ENCODE measurements at regions not wholly inside any gene's neighbourhood (a gene's known extent, or its start where the extent isn't known, plus 50 kb on each side); places are given as distances from the start of the nearest gene placed in this dataset.
"Not testable (repeated sequence)": the region's sequence is repeated elsewhere in the genome, so short reads cannot be mapped to it uniquely, and the experiment has no call there.

DNA sequence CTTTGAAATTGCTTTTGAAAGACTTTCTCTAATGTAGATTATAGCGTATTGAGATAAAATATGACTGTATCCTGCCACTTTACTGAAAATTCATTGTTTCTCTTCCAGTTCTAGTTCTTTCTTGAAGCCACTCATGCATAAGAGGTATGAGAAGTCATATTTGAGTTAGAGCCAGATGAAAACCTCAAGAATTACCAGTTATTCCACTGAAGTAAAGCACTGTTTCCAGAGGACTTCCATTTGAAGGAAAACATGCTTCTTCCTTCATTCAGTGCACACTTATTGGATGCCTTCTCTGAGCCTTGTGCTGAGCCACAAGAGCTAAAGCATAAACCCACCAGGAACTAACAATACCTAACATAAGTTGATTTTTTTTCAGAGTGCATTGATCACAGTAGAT is 513.4 kb downstream of the ZNF385D start:
- no peak for DNase-seq

GRCh38 chr3:21235491-21235890 is 515.5 kb downstream of the ZNF385D start:
- no peak for DNase-seq

DNA sequence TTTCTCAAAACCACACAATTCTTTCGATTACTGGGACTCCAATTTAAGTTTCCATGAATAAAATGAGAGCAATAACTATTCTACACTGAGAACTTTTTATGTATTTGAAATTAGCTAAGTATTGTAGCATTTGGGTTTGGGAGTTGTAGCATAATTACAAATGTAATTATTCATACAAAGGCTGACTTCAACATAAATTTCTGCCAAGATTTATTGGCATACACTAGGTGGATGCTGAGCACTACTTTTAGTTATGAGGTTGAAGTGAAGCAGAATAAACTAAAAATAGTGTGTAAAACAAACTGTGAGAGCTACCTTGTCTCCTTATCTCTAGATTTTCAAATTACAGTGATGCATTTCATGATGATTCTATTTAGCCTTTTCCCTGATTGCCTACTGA is 516.1 kb downstream of the ZNF385D start:
- no peak for DNase-seq

- DNase-seq = no peak
These were observed 521.4 kb downstream of the ZNF385D start for GRCh38 chr3:21229426-21230135.

GRCh38 chr3:21226086-21226485 is 524.9 kb downstream of the ZNF385D start:
- DNase-seq = no peak

DNA sequence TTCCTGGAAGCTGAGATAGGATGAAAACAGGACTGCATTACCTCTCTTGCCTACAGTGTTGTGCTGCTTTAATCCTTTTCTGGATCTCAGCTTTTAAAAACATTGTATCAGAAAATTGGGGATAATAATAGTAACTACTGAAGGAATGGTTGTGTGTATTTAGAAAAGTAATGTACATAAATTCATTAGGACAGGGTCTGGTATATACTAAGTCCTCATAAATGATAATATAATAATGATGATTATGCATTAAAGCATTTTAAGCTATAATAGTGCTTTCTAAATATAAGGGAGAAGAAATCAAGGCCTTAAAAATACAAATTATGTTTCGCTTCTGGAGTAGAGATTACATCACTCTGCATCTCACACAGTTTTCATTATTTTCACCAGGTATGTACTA is 530.1 kb downstream of the ZNF385D start:
- no peak for DNase-seq

DNA sequence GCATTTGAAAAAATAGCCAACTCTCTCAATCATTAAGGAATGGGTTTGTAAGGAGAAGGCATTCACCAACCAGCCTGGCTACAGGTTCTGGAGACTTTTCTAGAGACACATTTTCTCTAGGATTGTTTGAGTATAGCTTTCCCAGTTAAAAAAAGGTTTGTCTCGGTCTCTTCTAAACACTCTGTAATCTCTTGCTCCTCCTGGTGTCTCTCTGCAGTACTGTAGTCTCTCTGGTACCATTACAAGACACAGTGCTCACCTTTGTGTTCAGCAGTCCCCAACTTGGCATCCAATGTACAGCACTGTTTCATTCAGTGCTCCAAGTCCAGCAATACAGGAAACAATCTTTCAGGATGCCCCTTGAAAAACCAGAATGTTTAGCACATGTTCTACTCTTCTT is 534.4 kb downstream of the ZNF385D start:
- no peak for DNase-seq

GRCh38 chr3:21204122-21204521 is 546.9 kb downstream of the ZNF385D start:
- DNase-seq = not testable (repeated sequence)

DNA sequence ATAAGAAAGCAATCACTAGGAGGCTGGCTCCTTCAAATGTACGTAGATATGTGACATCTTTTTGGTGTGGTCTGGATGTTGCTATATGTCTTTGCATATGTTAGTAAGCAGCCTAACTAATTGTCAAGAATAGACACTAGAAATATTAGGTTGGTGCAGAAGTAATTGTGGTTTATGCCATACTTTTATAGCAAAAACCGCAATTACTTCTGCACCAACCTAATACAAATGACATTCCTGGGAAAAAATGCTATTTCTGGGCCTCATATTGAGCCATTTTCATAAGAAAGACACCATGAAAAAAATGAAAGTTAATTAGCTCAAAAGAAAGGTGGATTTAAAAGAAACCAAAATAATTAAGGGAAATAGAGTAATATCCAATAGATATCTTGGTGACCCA is 555.8 kb downstream of the ZNF385D start:
- DNase-seq = no peak

DNA sequence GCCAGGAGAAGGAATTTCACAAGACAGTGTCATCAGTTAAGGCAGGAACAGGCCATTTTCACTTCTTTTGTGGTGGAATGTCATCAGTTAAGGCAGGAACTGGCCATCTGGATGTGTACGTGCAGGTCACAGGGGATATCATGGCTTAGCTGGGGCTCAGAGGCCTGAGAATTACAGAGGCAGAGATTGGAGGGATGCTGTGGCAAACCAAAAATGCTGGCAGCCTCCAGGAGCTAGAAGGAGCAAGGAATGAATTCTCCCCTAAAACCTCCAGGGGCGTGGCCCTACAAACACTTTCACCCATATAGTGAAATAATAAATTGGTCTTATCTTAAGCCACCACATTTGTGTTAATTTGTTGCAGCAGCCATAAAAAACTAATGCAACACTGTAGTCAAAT is 557.0 kb downstream of the ZNF385D start:
- not testable (repeated sequence) for DNase-seq

GRCh38 chr3:21188459-21188858 is 562.6 kb downstream of the ZNF385D start:
- no peak for DNase-seq

GRCh38 chr3:21185816-21186314 is 565.1 kb downstream of the ZNF385D start:
- no peak for DNase-seq

DNA sequence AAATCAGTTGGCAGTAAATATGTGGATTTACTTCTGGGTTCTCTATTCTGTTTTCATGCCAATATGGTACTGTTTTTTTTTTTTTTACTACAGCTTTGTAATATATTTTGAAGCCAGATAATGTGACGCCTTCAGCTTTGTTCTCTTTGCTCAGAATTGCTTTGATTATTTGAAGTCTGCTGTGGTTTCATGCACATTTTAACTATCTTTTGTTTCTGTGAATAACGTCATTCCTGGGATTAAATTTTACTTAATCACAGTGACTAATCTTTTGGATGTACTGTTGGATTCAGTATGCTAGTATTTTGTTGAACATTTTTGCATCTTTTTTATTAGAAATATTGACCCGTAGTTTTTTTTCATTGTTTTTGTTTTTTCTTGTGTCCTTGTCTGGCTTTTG is 576.5 kb downstream of the ZNF385D start:
- no peak for DNase-seq

DNA sequence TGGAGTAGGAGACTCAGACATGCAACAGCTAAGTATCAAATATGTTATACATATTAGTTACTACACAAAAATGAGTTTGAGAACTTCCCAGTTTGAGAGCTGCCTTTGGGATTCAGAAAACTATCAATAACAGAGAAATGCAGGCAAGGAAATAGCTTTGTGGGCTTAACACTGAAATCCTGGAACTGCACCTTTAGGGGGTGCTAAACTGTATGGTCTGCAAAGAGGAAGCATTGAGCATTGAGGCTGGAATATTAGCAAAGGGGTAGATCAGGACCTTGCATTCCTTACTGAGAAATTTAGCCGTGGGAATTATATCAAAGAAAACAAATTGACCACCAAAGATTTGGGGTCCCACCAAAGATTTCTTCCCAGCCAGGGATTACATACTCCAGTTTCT is 580.0 kb downstream of the ZNF385D start:
- no peak for DNase-seq

- no peak for DNase-seq
These were observed 581.1 kb downstream of the ZNF385D start for GRCh38 chr3:21169948-21170347.

DNA sequence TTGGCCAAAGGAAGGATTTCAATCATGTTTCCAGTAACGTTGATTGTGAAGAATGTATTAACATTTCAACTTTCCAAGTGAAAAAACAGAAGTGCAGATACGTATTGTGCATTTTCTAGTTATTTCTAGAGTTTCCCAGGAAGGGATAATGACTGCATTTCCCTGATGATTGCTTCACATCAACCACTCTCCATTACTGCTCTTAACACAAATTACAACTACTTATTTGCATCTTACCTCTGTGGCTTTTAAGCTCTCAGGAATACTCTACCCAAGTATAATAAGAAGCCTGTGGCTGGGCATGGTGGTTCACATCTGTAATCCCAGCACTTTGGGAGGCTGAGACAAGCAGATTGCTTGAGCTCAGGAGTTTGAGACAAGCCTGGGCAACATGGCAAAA is 582.5 kb downstream of the ZNF385D start:
- DNase-seq = no peak

GRCh38 chr3:21163956-21164355 is 587.1 kb downstream of the ZNF385D start:
- no peak for DNase-seq

DNA sequence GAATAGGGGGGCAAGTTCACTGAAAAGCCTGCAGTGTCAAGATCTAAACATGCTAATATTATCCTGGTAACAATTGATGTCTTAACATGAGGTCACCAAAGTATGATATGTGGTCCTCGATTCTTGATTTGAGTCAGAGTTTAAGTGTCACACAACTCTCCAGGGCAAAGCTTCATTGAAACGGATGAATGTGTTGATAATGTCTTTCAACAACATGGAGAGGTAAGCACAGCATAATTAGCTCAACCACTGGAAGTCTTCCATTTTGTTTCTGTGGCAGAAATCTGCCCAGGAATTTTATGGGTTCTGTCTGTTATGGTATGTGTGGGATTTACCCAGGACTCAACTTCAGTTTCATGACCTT is 591.5 kb downstream of the ZNF385D start:
- DNase-seq = no peak

DNA sequence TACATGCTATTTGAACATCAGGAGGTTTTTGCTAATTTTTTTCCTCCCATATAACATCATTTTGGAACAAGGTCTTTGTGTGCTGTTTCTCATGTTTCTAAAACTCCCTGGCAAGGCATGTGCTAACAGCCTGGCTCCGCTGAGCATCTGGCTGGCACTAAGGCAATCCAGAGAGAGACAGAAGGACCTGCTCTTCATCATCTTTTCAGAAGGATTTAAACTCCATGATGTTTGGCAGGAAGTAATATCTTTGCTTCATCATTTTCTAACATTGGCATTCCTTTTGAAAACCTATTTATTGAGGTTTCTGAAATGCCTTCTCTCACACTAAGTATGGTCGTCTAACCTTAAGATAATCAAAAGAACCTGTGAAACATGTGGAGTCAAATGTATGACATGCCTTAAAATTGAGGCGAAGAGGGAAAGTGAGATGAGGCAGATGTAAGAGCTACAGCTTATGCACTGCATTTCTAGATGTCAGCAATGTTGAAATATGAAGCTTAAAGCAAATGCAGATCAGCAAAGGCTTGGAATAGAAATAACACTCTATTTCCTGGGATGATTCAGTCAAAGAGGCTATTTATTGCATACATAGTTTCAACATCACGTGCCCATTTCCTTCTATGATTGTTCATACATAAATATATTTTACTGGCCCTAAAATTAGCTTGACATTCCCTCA is 592.0 kb downstream of the ZNF385D start:
- DNase-seq = no peak

DNA sequence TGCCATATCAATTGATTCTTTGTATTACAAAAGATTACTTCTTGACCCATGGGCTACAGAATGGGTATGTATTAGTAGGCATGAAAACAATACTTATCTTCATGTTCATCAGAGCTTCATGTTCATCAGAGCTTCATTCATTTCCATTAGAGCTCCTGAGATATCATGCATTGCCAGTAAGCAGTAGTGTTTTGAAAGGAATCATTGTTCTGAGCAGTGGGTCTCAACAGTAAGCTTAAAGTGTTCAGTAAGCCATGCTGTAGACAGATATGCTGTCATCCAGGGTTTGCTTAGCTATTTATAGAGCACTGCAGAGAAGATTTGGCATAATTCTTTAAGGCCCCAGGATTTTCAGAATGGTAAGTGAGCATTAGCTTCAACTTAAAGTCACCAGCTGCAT is 596.1 kb downstream of the ZNF385D start:
- no peak for DNase-seq

DNA sequence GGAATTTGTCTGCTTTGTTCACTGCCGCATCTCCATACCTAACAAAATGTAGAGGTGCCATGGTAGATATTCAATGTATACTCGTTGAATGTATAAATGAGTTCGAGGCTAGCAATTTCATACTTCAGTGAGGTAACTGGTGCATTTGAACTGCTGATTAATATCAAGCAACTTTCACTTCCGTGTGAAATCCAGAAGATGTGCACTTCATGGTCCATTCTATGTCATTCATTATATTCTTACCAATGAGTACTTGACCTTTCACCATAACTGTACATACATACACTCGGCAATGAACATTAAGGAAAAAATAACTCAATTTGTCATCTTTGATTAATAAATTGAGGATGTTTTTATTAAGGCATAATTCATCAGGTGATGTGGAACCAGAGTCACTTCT is 598.5 kb downstream of the ZNF385D start:
- no peak for DNase-seq

DNA sequence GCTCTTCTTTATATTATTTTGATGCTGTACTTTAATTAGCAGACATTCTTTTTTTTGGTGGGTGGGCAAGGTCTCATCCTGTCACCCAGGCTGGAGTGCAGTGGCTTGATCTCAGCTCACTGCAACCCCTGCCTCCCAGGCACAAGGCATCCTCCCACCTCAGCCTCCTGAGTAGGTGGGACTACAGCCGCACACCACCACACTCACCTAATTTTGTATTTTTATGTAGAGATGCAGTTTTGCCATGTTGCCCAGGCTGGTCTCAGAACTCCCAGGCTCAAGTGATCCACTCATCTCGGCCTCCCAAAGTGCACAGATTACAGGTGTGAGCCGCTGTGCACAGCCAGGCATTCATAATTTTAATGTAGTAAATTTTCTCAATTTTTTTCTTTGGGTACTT is 608.1 kb downstream of the ZNF385D start:
- DNase-seq = no peak

- no peak for DNase-seq
These were observed 609.0 kb downstream of the ZNF385D start for GRCh38 chr3:21142031-21142430.

DNA sequence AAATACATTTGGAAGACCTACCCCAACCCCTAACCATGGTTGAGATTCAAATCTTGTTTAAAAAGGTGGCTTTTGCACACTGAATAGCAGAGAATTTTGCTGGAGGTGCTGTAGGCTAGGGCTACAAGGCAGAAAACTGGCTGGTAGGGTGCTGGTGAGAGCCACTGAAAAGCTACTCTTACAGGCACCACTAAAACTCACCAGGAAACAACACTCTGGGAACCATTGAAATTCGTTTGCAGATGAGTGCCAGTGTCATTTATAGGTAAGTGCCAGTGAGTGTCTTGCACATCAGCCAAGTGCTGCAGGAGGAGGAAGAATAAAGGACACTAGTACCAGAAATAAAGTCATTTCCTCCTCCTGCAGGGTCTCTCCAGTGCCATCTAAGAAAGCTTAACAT is 610.2 kb downstream of the ZNF385D start:
- DNase-seq = no peak

DNA sequence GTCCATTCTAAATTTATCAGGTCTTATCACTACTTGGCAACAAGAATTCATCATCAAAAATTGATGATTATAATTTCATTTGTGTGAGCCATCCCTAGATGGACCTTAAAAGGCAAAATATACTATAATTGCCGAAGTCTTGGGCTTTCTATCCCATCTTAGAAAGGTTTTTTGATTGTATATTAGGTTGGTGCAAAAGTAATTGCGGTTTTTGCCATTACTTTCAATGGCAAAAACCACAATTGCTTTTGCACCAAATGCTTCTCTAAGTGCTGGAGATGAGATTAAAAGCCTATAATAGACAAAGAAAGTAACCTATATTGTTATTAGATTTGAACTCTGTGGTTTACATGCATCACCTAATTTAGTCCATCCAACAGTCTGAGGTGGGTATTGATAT is 612.9 kb downstream of the ZNF385D start:
- no peak for DNase-seq
